ENCODE measurements at regions not wholly inside any gene's neighbourhood (a gene's known extent, or its start where the extent isn't known, plus 50 kb on each side); places are given as distances from the start of the nearest gene placed in this dataset.

- TF ChIP-seq CTCF (IDR thresholded peaks at IDR 0.05) (no peak), POLR2AphosphoS5 (IDR thresholded peaks at IDR 0.05; ENCODE audit: low read depth, low read length) (no peak), REST (IDR thresholded peaks at IDR 0.05; ENCODE audit: insufficient read depth in 1 of 2, low read depth in 2 of 2, low read length in 1 of 2) (no peak), TCF7L2 (IDR thresholded peaks at IDR 0.05; ENCODE audit: low read depth, low read length) (no peak), SIN3A (IDR thresholded peaks at IDR 0.05; ENCODE audit: borderline replicate concordance, insufficient read depth, low read depth, low read length) (no peak)
- Histone ChIP-seq H3K4me3 (ENCODE audit: low read depth in 2 of 2, low read length in 2 of 2) (no peak overlapping the region), H3K27me3 (ENCODE audit: control insufficient read depth, insufficient read depth, low read length) (peaks cover 4% of the 10 kb centered on the region; the same call in 1 of the 2 replicates), H3K9me3 (ENCODE audit: control insufficient read depth, insufficient read depth, low read depth, low read length) (no peaks in the 10 kb centered on the region), H3K27ac (ENCODE audit: low read length) (no peak overlapping the region), H3K36me3 (ENCODE audit: control insufficient read depth, insufficient read depth, low read length) (no peaks in the 10 kb centered on the region), H3K4me1 (ENCODE audit: control insufficient read depth, insufficient read depth, low read length) (no peaks in the 10 kb centered on the region)
- ChIA-PET CTCF (no interaction called here), POLR2A (no interaction called here)
- in situ Hi-C loops (cut with HindIII; ENCODE audit: low pct_unique_long_range_greater_than_20kb, low sequenced_read_pairs): no loop called here
- BruUV-seq (replicated peaks): no TSS peak
- DNase-seq (ENCODE audit: low read depth, low spot score) (no peak), ATAC-seq (no peak)
- intact Hi-C loops (cut with micrococcal nuclease; ENCODE audit: unreplicated experiment): no loop called here
Measured at GRCh38 chr1:34479731-34480130, 275.1 kb upstream of the GJB5 start.

GRCh38 chr1:34488080-34488708, 266.7 kb upstream of the GJB5 start:
- H3K9me3 ChIP-seq (ENCODE audit: control insufficient read depth, insufficient read depth, low read depth, low read length): no peaks in the 10 kb centered on the region
- BruUV-seq (replicated peaks): no TSS peak
- H3K27me3 ChIP-seq (ENCODE audit: control insufficient read depth, insufficient read depth, low read length): no peaks in the 10 kb centered on the region
- no peaks in the 10 kb centered on the region for H3K36me3 ChIP-seq (ENCODE audit: control insufficient read depth, insufficient read depth, low read length)
- ChIA-PET CTCF (no interaction called here), POLR2A (no interaction called here)
- no peak overlapping the region for H3K27ac ChIP-seq (ENCODE audit: low read length)
- H3K4me3 ChIP-seq (ENCODE audit: low read depth in 2 of 2, low read length in 2 of 2): no peak overlapping the region
- in situ Hi-C loops (cut with HindIII; ENCODE audit: low pct_unique_long_range_greater_than_20kb, low sequenced_read_pairs) (no loop called here), intact Hi-C loops (cut with micrococcal nuclease; ENCODE audit: unreplicated experiment) (no loop called here)
- ATAC-seq: no peak
- TF ChIP-seq REST (IDR thresholded peaks at IDR 0.05; ENCODE audit: insufficient read depth in 1 of 2, low read depth in 2 of 2, low read length in 1 of 2) (no peak), POLR2AphosphoS5 (IDR thresholded peaks at IDR 0.05; ENCODE audit: low read depth, low read length) (no peak)
- DNase-seq (ENCODE audit: low read depth, low spot score): no peak
- H3K4me1 ChIP-seq (ENCODE audit: control insufficient read depth, insufficient read depth, low read length): no peaks in the 10 kb centered on the region

All from Panc1 (cell line).